Amniotic epithelial cell (primary cell): ENCODE measurements at regions not wholly inside any gene's neighbourhood (a gene's known extent, or its start where the extent isn't known, plus 50 kb on each side); places are given as distances from the start of the nearest gene placed in this dataset.
A peak's percentile ranks its signal among the peaks of the same experiment; 100 is the strongest.
"Not testable (repeated sequence)": the region's sequence is repeated elsewhere in the genome, so short reads cannot be mapped to it uniquely, and the experiment has no call there.

Experiments used
- DNase-seq: peaks from one replicate; pipeline ENCODE4 v3.0.0-alpha.2; 2010; ENCODE audit warnings: low read depth

GRCh38 chr11:11715075-11715474, 93.3 kb upstream of the GALNT18 start:
- not testable (repeated sequence) for DNase-seq

DNA sequence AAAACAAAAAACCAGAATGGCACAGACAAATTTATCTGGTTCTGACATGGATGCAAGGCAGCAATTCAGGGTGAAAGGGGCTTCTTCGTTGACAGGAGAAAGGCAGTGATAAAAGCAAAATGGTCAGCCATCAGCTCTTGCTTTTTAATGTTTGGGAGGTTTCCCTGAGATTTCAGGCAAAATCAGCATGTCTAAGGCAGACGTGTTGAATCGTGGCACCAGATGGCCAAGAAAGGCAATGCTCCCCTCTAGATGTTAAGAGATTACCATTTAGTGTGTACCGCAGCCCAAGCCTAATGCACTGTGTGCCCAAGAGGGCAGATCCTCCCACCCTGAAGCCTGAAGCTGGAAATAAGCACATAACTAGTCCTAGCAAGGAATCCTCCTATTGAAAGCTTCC, 88.8 kb upstream of the GALNT18 start:
- DNase-seq: no peak

DNA sequence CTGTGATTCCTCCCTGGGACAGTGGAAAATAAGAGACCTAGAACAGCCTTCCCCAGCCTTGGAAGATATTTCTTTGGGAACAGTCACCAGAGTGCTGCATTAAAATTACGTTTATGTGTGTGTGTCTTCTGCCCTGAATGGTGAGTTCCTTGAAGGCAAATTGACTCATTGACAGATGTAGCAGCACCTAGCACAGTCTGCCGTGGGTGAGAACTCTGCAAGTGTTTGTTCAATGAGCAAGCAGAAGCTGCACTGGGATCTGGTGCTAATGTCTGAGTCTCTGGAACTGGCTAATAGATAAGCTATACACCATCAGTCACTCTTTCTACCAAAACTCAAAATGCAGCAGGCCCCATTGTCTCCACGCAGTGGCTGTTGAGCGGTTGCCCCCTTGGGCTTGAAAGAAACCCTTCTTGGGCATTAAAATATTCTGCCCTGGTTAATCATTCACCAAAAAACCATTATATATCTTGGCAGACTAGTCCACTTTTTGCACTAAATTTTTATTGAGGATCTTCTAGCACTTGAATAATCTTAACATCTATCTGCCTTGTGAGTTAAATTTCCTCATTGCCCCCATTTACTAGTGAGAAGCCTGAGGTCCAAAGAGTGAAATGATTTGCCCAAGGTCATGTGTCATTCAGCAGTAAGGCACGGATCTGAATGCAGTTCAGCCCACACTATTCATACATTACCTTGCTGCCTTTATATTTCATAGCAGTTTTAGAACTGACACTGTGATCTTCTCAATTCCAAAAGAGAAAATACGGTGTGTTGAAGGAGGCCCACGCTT, 87.8 kb upstream of the GALNT18 start:
- no peak for DNase-seq

DNA sequence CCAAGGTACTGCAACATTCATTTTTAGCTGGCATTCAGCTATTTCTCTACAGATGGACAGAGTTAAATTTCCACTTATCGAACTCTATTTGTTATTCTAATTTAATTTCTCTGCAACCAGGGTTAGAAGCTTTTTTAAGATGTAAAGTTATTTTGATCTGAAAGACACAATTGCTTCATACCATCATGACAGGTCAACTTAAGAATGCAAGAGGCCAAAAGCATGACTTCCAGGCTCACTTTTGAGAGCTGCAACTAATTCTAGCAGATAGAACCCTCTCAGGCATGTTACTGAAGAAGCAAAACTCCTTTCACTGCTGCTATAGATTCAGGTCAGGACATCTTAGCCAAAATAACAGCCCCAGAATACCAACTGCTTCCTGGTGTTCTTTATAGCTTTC, 86.5 kb upstream of the GALNT18 start:
- no peak for DNase-seq

DNA sequence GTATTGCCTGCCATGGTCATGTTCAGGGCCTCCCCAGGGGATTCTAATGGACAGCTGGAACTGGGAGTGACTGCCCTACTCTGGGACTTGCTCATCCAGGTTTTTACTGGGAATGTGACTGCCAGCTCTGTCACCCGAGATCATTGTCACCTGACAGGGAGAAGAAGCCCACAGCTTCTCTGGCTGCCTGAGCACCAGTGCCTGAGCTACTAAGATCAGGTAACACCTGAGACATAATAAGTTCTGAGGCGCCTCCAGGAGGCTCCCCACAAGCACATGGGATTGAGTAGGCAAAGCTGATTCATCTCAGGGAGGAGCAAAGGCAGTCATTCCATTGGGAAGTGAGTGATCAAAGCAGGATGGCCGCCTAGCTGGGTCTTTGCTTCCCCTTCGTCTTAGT, 84.2 kb upstream of the GALNT18 start:
- DNase-seq: no peak

DNA sequence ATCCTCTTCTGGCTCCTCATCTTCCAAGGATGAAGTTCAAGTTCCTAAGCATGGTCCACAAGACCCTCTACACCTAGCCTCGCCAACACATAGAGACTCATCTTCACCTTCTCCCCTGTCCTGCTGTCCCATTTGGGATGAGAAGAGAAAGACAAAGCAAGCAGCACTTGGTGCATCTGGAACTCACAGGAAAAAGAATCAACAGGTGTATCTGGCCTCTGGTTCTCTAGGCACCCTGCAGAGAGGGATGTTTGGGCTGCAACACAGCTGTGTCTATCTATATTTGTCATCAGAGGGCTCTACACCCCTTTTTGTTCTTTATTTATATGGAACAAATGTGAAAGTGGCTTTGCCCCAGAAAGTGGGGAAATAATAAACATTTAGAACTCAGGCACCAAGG, 82.1 kb upstream of the GALNT18 start:
- no peak for DNase-seq

DNA sequence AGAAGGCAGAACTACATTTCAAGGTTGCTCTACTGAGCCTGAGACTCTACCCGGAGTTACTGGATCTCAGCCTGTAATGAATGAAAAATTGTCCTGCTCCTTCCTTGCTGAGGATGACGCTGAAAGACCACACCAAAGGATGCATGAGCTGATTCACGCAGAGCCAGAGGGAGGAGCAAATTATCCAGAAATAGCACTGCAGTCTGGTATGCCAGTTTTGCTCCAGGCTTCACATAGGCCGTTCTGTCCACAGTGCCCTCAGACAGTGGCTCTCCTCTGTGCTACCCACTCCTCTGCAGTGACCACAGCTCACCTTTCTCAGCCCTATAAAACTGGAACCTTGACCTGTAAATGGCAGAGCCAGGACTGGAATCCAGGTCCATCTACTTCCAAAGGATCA, 79.3 kb upstream of the GALNT18 start:
- peak; percentile 8 for DNase-seq

- DNase-seq: no peak
Measured at GRCh38 chr11:11697796-11698195, 76.0 kb upstream of the GALNT18 start.

DNA sequence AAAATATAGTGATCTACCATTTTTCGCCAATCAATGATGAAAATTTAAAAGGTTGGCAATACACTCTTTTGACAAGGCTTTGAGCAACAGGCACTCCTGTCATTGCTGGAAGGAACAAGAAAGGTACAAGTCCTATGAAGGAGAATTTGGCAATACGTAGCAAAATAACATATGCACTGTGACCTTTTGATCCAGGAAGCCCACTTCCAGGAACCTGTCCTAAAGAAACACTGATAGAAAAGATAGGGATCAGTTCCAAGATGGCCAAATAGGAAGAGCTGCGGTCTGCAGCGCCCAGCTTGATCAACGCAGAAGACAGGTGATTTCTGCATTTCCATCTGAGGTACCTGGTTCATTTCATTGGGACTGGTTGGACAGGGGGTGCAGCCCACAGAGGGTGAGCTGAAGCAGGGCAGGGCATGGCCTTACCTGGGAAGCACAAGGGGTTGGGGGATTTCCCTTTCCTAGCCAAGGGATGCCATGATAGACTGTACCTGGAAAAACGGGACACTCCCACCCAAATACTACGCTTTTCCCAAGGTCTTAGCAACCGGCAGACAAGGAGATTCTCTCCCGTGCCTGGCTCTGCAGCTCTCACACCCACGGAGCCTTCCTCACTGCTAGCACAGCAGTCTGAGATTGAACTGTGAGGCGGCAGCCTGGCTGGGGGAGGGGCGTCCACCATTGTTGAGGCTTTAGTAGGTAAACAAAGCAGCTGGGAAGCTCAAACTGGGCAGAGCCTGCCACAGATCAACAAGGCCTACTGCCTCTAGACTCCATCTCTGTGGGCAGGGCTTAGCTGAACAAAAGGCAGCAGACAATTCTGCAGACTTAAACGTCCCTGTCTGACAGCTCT, 69.7 kb upstream of the GALNT18 start:
- DNase-seq: no peak

- DNase-seq: no peak
Measured at GRCh38 chr11:11681536-11681935, 59.7 kb upstream of the GALNT18 start.

- DNase-seq: no peak
Measured at GRCh38 chr11:11677672-11678356, 56.0 kb upstream of the GALNT18 start.

GRCh38 chr11:11675671-11676181, 53.9 kb upstream of the GALNT18 start:
- no peak for DNase-seq

- DNase-seq: no peak
Measured at GRCh38 chr11:11672789-11673188, 51.0 kb upstream of the GALNT18 start.

- no peak for DNase-seq
Measured at GRCh38 chr11:11672101-11672500, 50.3 kb upstream of the GALNT18 start.
